IMR-90 (cell line): ENCODE measurements at regions not wholly inside any gene's neighbourhood (a gene's known extent, or its start where the extent isn't known, plus 50 kb on each side); places are given as distances from the start of the nearest gene placed in this dataset.

Experiments
- ATAC-seq: fragments of 200-7000 bp; cut with Tn5 transposase; 2 replicates; pipeline ENCODE4 v1.9.1; 2020; ENCODE audit warnings: low read depth, mild to moderate bottlenecking, moderate library complexity
- BruUV-seq: library from RNA; stranded (reverse); fragments of 400-500 nt; replicated peaks from 2 replicates; lab custom pipeline; 2021; lab: Mats Ljungman, UMichigan
- CTCF ChIA-PET: fragments of 300-600 bp; formaldehyde crosslinking; extraction: SDS; loops from one replicate; lab custom pipeline; 2021; ENCODE audit warnings: antibody characterized with exemption; lab: Yijun Ruan, JAX
- POLR2A ChIA-PET: fragments of 300-600 bp; sonication (Branson Sonifier 250); formaldehyde crosslinking; loops from one replicate; lab custom pipeline; 2022; ENCODE audit warnings: antibody characterized with exemption; ENCODE audit not compliant: unreplicated experiment; lab: Charles Lee
- DNase-seq: peaks from one replicate; pipeline ENCODE4 v3.0.0; 2013
- H2AFZ ChIP-seq: replicated peaks from 2 replicates; pipeline ENCODE3; 2013; ENCODE audit warnings: low read length, mild to moderate bottlenecking; ENCODE audit not compliant: poor library complexity
- H2AK5ac ChIP-seq: 2 replicates; pipeline ENCODE4 v1.6.1; 2013; ENCODE audit warnings: low read depth, low read length, inconsistent platforms
- H2AK9ac ChIP-seq: replicated peaks from 2 replicates; pipeline ENCODE3; 2013; ENCODE audit warnings: mild to moderate bottlenecking, low read depth, low read length, moderate library complexity; ENCODE audit not compliant: poor library complexity
- H2BK120ac ChIP-seq: 2 replicates; pipeline ENCODE4 v1.6.1; 2013; ENCODE audit warnings: low read depth, low read length, inconsistent platforms
- H2BK15ac ChIP-seq: 3 replicates; pipeline ENCODE4 v1.6.1; 2013; ENCODE audit warnings: low read depth, low read length, inconsistent platforms
- H2BK20ac ChIP-seq: 2 replicates; pipeline ENCODE4 v1.6.1; 2013; ENCODE audit warnings: low read depth, mild to moderate bottlenecking, inconsistent platforms, low read length, moderate library complexity
- H2BK5ac ChIP-seq: 2 replicates; pipeline ENCODE4 v1.6.1; 2013; ENCODE audit warnings: mild to moderate bottlenecking, low read depth, low read length, inconsistent platforms; ENCODE audit not compliant: poor library complexity, severe bottlenecking
- H3K14ac ChIP-seq: replicated peaks from 2 replicates; pipeline ENCODE4 v1.6.1; 2013; ENCODE audit warnings: low read depth, low read length, inconsistent platforms
- H3K18ac ChIP-seq: 2 replicates; pipeline ENCODE4 v1.6.1; 2013; ENCODE audit warnings: low read depth, low read length, control low read depth
- H3K23ac ChIP-seq: 2 replicates; pipeline ENCODE4 v1.6.1; 2013; ENCODE audit warnings: low read depth, low read length, inconsistent platforms
- H3K27ac ChIP-seq: 2 replicates; pipeline ENCODE4 v1.5.1; 2013; ENCODE audit warnings: mild to moderate bottlenecking, control low read depth, low read length; ENCODE audit not compliant: insufficient read depth
- H3K27me3 ChIP-seq: 2 replicates; pipeline ENCODE4 v1.6.1; 2013; ENCODE audit warnings: low read length; ENCODE audit not compliant: control insufficient read depth, insufficient read depth
- H3K36me3 ChIP-seq: 2 replicates; pipeline ENCODE4 v1.6.1; 2013; ENCODE audit warnings: low read length, mixed read lengths; ENCODE audit not compliant: control insufficient read depth, insufficient read depth
- H3K4ac ChIP-seq: 2 replicates; pipeline ENCODE4 v1.6.1; 2013; ENCODE audit warnings: low read depth, low read length, inconsistent platforms
- H3K4me1 ChIP-seq: 2 replicates; pipeline ENCODE4 v1.6.1; 2013; ENCODE audit warnings: low read length, mixed read lengths; ENCODE audit not compliant: control insufficient read depth, insufficient read depth
- H3K4me2 ChIP-seq: 2 replicates; pipeline ENCODE4 v1.6.1; 2013; ENCODE audit warnings: low read depth, mild to moderate bottlenecking, control low read depth, low read length, moderate library complexity
- H3K4me3 ChIP-seq: 2 replicates; pipeline ENCODE4 v1.5.1; 2013; ENCODE audit warnings: low read depth, mild to moderate bottlenecking, control low read depth, low read length, moderate library complexity; ENCODE audit not compliant: insufficient read depth
- H3K56ac ChIP-seq: 2 replicates; pipeline ENCODE4 v1.6.1; 2013; ENCODE audit warnings: low read length, inconsistent platforms; ENCODE audit not compliant: insufficient read depth; ENCODE audit errors: extremely low read depth
- H3K79me1 ChIP-seq, 2 experiments: 2 replicates each; pipeline ENCODE4 v1.6.1; 2013; ENCODE audit warnings: low read length in 2 of 2, inconsistent platforms in 1 of 2, low read depth in 1 of 2
- H3K9ac ChIP-seq: 2 replicates; pipeline ENCODE4 v1.6.1; 2013; ENCODE audit warnings: low read depth, low read length, control low read depth
- H3K9me1 ChIP-seq: 2 replicates; pipeline ENCODE4 v1.6.1; 2013; ENCODE audit warnings: low read length, inconsistent platforms; ENCODE audit not compliant: insufficient read depth
- H3K9me3 ChIP-seq: 2 replicates; pipeline ENCODE4 v1.6.1; 2013; ENCODE audit warnings: low read length; ENCODE audit not compliant: control insufficient read depth, insufficient read depth
- H4K20me1 ChIP-seq: 2 replicates; pipeline ENCODE4 v1.6.1; 2013; ENCODE audit warnings: low read length, inconsistent platforms; ENCODE audit not compliant: insufficient read depth
- H4K5ac ChIP-seq: 2 replicates; pipeline ENCODE4 v1.6.1; 2013; ENCODE audit warnings: mild to moderate bottlenecking, low read depth, low read length, control low read depth
- H4K8ac ChIP-seq, 2 experiments: 2 replicates each; pipeline ENCODE4 v1.6.1; 2013; ENCODE audit warnings: low read depth in 2 of 2, low read length in 2 of 2, control low read depth in 1 of 2, inconsistent platforms in 1 of 2
- H4K91ac ChIP-seq: 2 replicates; pipeline ENCODE4 v1.6.1; 2013; ENCODE audit warnings: low read depth, low read length, inconsistent platforms; ENCODE audit not compliant: insufficient read depth
- MAFK ChIP-seq: IDR thresholded peaks from 2 replicates; pipeline ENCODE4 v1.6.1; 2012; ENCODE audit warnings: low read depth, low read length, improper control_type of control experiment
- POLR2A ChIP-seq: IDR thresholded peaks from 2 replicates; pipeline ENCODE4 v1.6.1; 2012; ENCODE audit warnings: mild to moderate bottlenecking, low read depth, low read length
- WGBS, 2 experiments: methylation state at CpG; one replicate each; pipeline versions ENCODE4 v1.1.5 to v1.1.7; 2013; ENCODE audit warnings: missing lambda C conversion rate in 2 of 2; ENCODE audit not compliant: insufficient read length in 1 of 2; ENCODE audit errors: extremely low coverage in 2 of 2; 5-methylcytosine and 5-hydroxymethylcytosine counted together
- dilution Hi-C: fragments of 300-500 bp; cut with HindIII; formaldehyde crosslinking; loops from one replicate; pipeline ENCODE4 v1.14.3; 2018; ENCODE audit warnings: low sequenced_read_pairs; ENCODE audit not compliant: unreplicated experiment
- in situ Hi-C: fragments of 300-500 bp; cut with MboI; formaldehyde crosslinking; loops from 3 replicates; pipeline ENCODE4 v1.14.3; 2019; ENCODE audit warnings: low sequenced_read_pairs, inconsistent platforms, mixed read lengths
- intact Hi-C: fragments of 100-400 bp; cut with micrococcal nuclease; formaldehyde crosslinking; loops from 2 replicates; pipeline ENCODE4 v1.10.0; 2022

DNA sequence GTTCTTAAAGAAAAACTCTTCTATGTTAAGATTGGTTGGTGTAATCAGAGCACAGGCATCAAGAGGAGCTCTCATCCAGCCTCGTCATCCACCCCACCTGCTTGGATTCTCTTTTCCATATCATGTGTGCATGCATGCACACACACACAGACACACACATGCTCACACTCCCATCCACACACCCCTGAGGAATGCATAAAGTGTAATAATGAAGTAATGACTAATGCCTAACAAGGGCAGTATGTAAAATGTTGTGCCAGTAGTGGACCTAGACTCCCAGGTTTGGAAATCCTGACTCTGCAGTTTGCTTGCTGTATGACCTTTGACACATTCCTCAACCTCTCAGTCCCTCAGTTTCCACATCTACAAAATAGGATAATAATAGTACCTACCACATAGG, 280.0 kb upstream of the ANKRD55 start:
- in situ Hi-C loops (no loop called here), intact Hi-C loops (no loop called here), dilution Hi-C loops (no loop called here)
- H3K9me1 ChIP-seq, result peaks cover 7% of the 10 kb centered on the region; the same call in 1 of the 2 replicates
- DNase-seq, result no peak
- H3K4me3 ChIP-seq, result no peak overlapping the region
- no peaks in the 10 kb centered on the region for H3K9me3 ChIP-seq
- no CpG with 5 or more reads among the region's 1 CpG for WGBS, 2 experiments
- H4K5ac ChIP-seq, result no peak overlapping the region
- CTCF ChIA-PET, result no interaction called here
- no peak overlapping the region for H2AK9ac ChIP-seq
- H3K79me1 ChIP-seq, result no peaks in the 10 kb centered on the region
- H2BK120ac ChIP-seq, result no peak overlapping the region
- no TSS peak for BruUV-seq
- H2BK15ac ChIP-seq, result no peak overlapping the region
- H2AFZ ChIP-seq, result no peak overlapping the region
- H3K9ac ChIP-seq, result no peak overlapping the region
- no peak overlapping the region for H3K4ac ChIP-seq
- H4K91ac ChIP-seq, result no peak overlapping the region
- H3K56ac ChIP-seq, result no peak overlapping the region
- H3K23ac ChIP-seq, result no peak overlapping the region
- no peak overlapping the region for H3K4me2 ChIP-seq
- POLR2A ChIA-PET, result no interaction called here
- no peak overlapping the region for H2BK20ac ChIP-seq
- H3K36me3 ChIP-seq, result no peaks in the 10 kb centered on the region
- no peak overlapping the region for H3K14ac ChIP-seq
- peaks cover 3% of the 10 kb centered on the region for H3K27me3 ChIP-seq
- H3K27ac ChIP-seq, result no peak overlapping the region
- TF ChIP-seq POLR2A (no peak), MAFK (0 out of 2 replicates have a peak, but pooled peaks have one; percentile 5)
- no peak overlapping the region for H4K8ac ChIP-seq
- H3K18ac ChIP-seq, result no peak overlapping the region
- peaks cover 4% of the 10 kb centered on the region; the same call in 1 of the 2 replicates for H3K4me1 ChIP-seq
- no peaks in the 10 kb centered on the region for H4K20me1 ChIP-seq
- H2AK5ac ChIP-seq, result no peak overlapping the region
- no peak for ATAC-seq
- no peak overlapping the region for H2BK5ac ChIP-seq
